ENCODE measurements at regions not wholly inside any gene's neighbourhood (a gene's known extent, or its start where the extent isn't known, plus 50 kb on each side); places are given as distances from the start of the nearest gene placed in this dataset.
"Not testable (repeated sequence)": the region's sequence is repeated elsewhere in the genome, so short reads cannot be mapped to it uniquely, and the experiment has no call there.

- not testable (repeated sequence) for DNase-seq (ENCODE audit: low spot score)
Measured at GRCh38 chr10:65269551-65269950, 1656.3 kb upstream of the LRRTM3 start.

- DNase-seq (ENCODE audit: low spot score) = no peak
Measured at GRCh38 chr10:65270969-65271368, 1654.9 kb upstream of the LRRTM3 start.

GRCh38 chr10:65273115-65273514, 1652.7 kb upstream of the LRRTM3 start:
- no peak for DNase-seq (ENCODE audit: low spot score)

GRCh38 chr10:65275296-65275695, 1650.5 kb upstream of the LRRTM3 start:
- DNase-seq (ENCODE audit: low spot score) = no peak

GRCh38 chr10:65284495-65285041, 1641.3 kb upstream of the LRRTM3 start:
- no peak for DNase-seq (ENCODE audit: low spot score)

GRCh38 chr10:65285726-65286125, 1640.1 kb upstream of the LRRTM3 start:
- not testable (repeated sequence) for DNase-seq (ENCODE audit: low spot score)

GRCh38 chr10:65291286-65291685, 1634.5 kb upstream of the LRRTM3 start:
- no peak for DNase-seq (ENCODE audit: low spot score)

- no peak for DNase-seq (ENCODE audit: low spot score)
Measured at GRCh38 chr10:65292551-65292950, 1633.3 kb upstream of the LRRTM3 start.

- DNase-seq (ENCODE audit: low spot score) = no peak
Measured at GRCh38 chr10:65294329-65294728, 1631.5 kb upstream of the LRRTM3 start.

GRCh38 chr10:65301181-65301580, 1624.7 kb upstream of the LRRTM3 start:
- DNase-seq (ENCODE audit: low spot score) = no peak

- no peak for DNase-seq (ENCODE audit: low spot score)
Measured at GRCh38 chr10:65306201-65306600, 1619.6 kb upstream of the LRRTM3 start.

- no peak for DNase-seq (ENCODE audit: low spot score)
Measured at GRCh38 chr10:65312876-65313275, 1613.0 kb upstream of the LRRTM3 start.

GRCh38 chr10:65313406-65313805, 1612.4 kb upstream of the LRRTM3 start:
- peak; percentile 6 for DNase-seq (ENCODE audit: low spot score)

GRCh38 chr10:65314253-65314652, 1611.6 kb upstream of the LRRTM3 start:
- DNase-seq (ENCODE audit: low spot score) = no peak

GRCh38 chr10:65319493-65319892, 1606.3 kb upstream of the LRRTM3 start:
- DNase-seq (ENCODE audit: low spot score) = no peak

GRCh38 chr10:65320236-65321026, 1605.4 kb upstream of the LRRTM3 start:
- peak; percentile 4 for DNase-seq (ENCODE audit: low spot score)

GRCh38 chr10:65323802-65324201, 1602.0 kb upstream of the LRRTM3 start:
- no peak for DNase-seq (ENCODE audit: low spot score)

GRCh38 chr10:65325913-65326312, 1599.9 kb upstream of the LRRTM3 start:
- no peak for DNase-seq (ENCODE audit: low spot score)

GRCh38 chr10:65328486-65328885, 1597.3 kb upstream of the LRRTM3 start:
- no peak for DNase-seq (ENCODE audit: low spot score)

- no peak for DNase-seq (ENCODE audit: low spot score)
Measured at GRCh38 chr10:65335311-65335710, 1590.5 kb upstream of the LRRTM3 start.

GRCh38 chr10:65340340-65340739, 1585.5 kb upstream of the LRRTM3 start:
- DNase-seq (ENCODE audit: low spot score) = no peak

- peak; percentile 10 for DNase-seq (ENCODE audit: low spot score)
Measured at GRCh38 chr10:65341323-65341925, 1584.4 kb upstream of the LRRTM3 start.

- no peak for DNase-seq (ENCODE audit: low spot score)
Measured at GRCh38 chr10:65342245-65342644, 1583.6 kb upstream of the LRRTM3 start.

Data from H4 (cell line).